ENCODE measurements at regions not wholly inside any gene's neighbourhood (a gene's known extent, or its start where the extent isn't known, plus 50 kb on each side); places are given as distances from the start of the nearest gene placed in this dataset.
"Not testable (repeated sequence)": the region's sequence is repeated elsewhere in the genome, so short reads cannot be mapped to it uniquely, and the experiment has no call there.

DNA sequence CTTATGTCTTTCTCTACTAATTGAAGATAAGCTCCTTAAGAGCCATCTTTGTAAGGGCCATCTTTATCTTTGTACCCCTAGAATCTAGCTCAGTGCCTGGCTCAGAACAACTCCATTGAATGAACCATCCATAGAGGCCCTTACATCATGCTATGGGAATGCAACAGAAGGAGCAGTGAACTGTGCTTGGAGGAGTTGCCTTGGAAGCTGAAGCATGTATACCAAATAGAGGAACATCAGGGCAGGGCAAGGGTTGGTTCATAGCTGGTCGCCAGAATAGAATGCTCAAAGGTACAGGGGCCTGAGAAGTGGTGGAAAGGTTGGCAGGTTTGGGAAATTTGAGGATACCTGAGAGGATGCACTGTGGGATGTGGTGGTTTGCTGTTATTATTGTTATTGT, 105.8 kb upstream of the NBPF19 start:
- not testable (repeated sequence) for H3K27me3 ChIP-seq (ENCODE audit: insufficient read depth, insufficient read length); H3K9me3 ChIP-seq (ENCODE audit: insufficient read depth, low read length); H3K36me3 ChIP-seq (ENCODE audit: insufficient read depth, insufficient read length, low read length); H3K4me3 ChIP-seq (ENCODE audit: insufficient read length, low read depth); H3K4me1 ChIP-seq (ENCODE audit: insufficient read depth, insufficient read length); H3K9ac ChIP-seq (ENCODE audit: insufficient read length, low read depth); DNase-seq (ENCODE audit: low read depth, low spot score)

DNA sequence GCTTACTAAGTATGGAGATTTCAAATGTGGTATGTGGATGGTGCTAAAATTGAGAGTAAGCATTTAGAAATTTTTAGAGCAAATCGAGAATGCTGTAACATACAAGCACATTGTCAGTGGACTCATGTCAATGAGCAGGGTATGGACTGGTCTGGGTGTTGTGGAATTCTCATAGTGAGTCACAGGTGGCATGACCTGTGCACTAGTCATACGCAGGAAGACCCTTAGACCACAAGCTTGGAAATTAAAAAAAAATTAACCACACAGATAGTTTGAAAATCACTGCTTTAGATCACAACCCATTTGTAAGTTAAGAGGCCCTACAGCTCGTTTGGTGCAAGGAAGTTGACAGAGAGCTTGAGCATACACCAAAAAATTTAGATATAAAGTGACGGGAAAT, 102.9 kb upstream of the NBPF19 start:
- DNase-seq (ENCODE audit: low read depth, low spot score): not testable (repeated sequence)

DNA sequence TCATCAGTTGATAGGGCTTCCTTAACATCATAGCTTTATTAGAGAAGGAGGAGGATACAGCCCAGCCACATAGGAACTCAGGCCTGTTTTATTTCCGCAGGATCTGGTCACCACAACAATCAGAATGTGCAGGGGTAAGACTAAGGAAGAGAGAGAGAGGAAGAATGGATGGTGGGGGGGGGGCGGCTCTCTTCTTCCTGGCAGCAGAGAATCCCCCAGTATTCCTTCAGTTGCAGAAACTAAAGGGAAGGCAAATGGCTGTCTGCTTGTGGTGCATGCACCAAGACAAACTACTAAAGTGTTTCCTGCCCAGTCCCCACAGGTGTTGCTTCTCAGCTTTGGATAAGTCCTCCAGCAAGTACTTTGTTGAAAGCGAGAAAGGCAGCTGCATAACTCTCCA, 96.4 kb upstream of the NBPF19 start:
- not testable (repeated sequence) for H3K36me3 ChIP-seq (ENCODE audit: insufficient read depth, insufficient read length, low read length); DNase-seq (ENCODE audit: low read depth, low spot score); H3K4me1 ChIP-seq (ENCODE audit: insufficient read depth, insufficient read length); H3K9ac ChIP-seq (ENCODE audit: insufficient read length, low read depth); H3K9me3 ChIP-seq (ENCODE audit: insufficient read depth, low read length); H3K27me3 ChIP-seq (ENCODE audit: insufficient read depth, insufficient read length); H3K4me3 ChIP-seq (ENCODE audit: insufficient read length, low read depth)

More for the DNA sequence above, 102.9 kb upstream of the NBPF19 start:
- H3K9ac ChIP-seq (ENCODE audit: insufficient read length, low read depth); H3K4me3 ChIP-seq (ENCODE audit: insufficient read length, low read depth); H3K36me3 ChIP-seq (ENCODE audit: insufficient read depth, insufficient read length, low read length); H3K27me3 ChIP-seq (ENCODE audit: insufficient read depth, insufficient read length); H3K9me3 ChIP-seq (ENCODE audit: insufficient read depth, low read length); H3K4me1 ChIP-seq (ENCODE audit: insufficient read depth, insufficient read length): not testable (repeated sequence)

DNA sequence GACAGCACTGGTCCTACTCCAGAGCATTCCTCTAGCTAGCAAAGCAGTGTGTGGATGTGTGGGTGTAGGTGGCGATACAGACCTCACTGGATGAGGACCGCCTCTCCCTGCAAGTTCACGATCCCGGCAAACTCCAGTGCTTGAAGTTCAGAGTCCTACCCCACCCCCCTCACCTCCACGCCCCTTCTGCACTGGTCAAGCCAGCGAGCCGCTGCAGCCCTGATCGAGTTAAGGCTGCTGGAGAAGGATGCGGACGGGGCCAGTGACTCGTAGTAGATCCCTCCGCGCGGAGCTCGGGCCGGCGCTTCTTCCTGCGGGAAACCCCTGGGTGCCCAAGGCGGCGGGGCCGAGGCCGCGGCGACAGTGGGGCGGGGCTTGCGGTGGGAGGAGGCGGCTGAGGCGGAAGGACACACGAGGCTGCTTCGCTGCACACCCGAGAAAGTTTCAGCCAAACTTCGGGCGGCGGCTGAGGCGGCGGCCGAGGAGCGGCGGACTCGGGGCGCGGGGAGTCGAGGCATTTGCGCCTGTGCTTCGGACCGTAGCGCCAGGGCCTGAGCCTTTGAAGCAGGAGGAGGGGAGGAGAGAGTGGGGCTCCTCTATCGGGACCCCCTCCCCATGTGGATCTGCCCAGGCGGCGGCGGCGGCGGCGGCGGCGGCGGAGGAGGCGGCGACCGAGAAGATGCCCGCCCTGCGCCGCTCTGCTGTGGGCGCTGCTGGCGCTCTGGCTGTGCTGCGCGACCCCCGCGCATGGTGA, 84.5 kb upstream of the NBPF19 start:
- not testable (repeated sequence) for H3K9ac ChIP-seq (ENCODE audit: insufficient read length, low read depth); H3K4me1 ChIP-seq (ENCODE audit: insufficient read depth, insufficient read length); H3K36me3 ChIP-seq (ENCODE audit: insufficient read depth, insufficient read length, low read length); H3K9me3 ChIP-seq (ENCODE audit: insufficient read depth, low read length); H3K27me3 ChIP-seq (ENCODE audit: insufficient read depth, insufficient read length)
- peak overlapping the region; percentile 24 for H3K4me3 ChIP-seq (ENCODE audit: insufficient read length, low read depth)
- DNase-seq (ENCODE audit: low read depth, low spot score): peak; percentile 66

DNA sequence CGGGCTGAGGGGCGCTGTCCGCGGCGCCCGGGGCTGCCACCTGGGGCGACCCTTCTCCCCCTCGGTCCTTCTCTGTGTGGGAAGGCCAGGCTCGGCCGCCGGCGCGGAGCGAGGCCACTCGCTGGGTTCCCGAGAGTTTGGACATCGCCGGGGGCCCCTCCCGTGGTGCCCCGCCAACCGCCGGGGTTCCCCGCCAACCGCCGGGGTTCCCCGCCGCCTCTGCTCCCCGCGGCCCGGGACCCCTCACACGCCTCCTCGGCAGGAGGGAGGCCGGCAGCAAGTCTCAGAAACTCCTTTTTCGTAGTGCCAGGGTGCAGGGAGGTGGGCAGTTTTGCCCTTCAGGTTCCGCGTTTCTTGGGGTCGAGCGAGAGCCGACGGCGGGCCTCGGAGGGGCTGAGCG, 83.9 kb upstream of the NBPF19 start:
- not testable (repeated sequence) for H3K36me3 ChIP-seq (ENCODE audit: insufficient read depth, insufficient read length, low read length); H3K9me3 ChIP-seq (ENCODE audit: insufficient read depth, low read length); H3K9ac ChIP-seq (ENCODE audit: insufficient read length, low read depth); H3K4me1 ChIP-seq (ENCODE audit: insufficient read depth, insufficient read length); DNase-seq (ENCODE audit: low read depth, low spot score); H3K27me3 ChIP-seq (ENCODE audit: insufficient read depth, insufficient read length)
- H3K4me3 ChIP-seq (ENCODE audit: insufficient read length, low read depth): peak overlapping the region; percentile 24

DNA sequence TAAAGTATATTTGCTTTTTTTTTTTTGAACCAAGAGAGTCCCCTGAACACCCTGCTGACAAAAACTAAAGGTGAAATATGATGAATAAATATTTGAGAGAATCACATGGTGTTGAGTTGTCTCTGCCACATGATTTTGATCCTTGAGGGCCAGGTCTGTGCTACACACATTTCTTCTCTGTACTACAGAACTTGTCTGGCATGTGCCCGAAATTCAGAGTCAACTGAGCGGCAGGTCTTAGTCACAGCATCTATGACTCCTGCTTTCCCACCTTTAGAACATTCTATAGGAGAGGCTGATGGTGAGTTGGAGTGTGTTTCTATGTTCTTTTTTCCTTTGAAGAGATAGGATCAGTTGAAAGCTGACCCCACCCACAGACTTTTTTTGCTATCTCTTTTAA, 79.0 kb upstream of the NBPF19 start:
- not testable (repeated sequence) for H3K36me3 ChIP-seq (ENCODE audit: insufficient read depth, insufficient read length, low read length); DNase-seq (ENCODE audit: low read depth, low spot score); H3K27me3 ChIP-seq (ENCODE audit: insufficient read depth, insufficient read length); H3K4me3 ChIP-seq (ENCODE audit: insufficient read length, low read depth); H3K9me3 ChIP-seq (ENCODE audit: insufficient read depth, low read length); H3K4me1 ChIP-seq (ENCODE audit: insufficient read depth, insufficient read length); H3K9ac ChIP-seq (ENCODE audit: insufficient read length, low read depth)

DNA sequence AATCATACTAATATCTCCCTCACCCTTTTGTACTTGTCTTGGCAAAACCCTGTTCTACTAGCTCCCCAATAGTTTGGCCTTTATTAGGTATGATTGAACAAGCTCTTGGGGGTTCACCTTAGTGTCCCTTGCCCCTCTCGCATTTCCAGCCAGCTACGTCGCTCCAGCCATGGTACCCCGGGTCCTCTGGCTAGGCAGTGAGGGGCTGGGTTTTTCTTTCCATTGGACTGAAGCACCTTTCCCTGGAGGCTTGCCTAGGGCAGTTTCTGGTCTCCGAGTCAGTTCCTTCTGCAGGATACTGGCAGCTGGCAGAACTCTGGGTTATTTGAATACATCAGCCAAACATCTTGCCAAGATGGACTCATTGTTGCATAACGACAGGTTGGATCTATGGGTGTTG, 76.3 kb upstream of the NBPF19 start:
- H3K4me3 ChIP-seq (ENCODE audit: insufficient read length, low read depth); H3K27me3 ChIP-seq (ENCODE audit: insufficient read depth, insufficient read length); H3K36me3 ChIP-seq (ENCODE audit: insufficient read depth, insufficient read length, low read length); DNase-seq (ENCODE audit: low read depth, low spot score); H3K9me3 ChIP-seq (ENCODE audit: insufficient read depth, low read length); H3K4me1 ChIP-seq (ENCODE audit: insufficient read depth, insufficient read length); H3K9ac ChIP-seq (ENCODE audit: insufficient read length, low read depth): not testable (repeated sequence)

DNA sequence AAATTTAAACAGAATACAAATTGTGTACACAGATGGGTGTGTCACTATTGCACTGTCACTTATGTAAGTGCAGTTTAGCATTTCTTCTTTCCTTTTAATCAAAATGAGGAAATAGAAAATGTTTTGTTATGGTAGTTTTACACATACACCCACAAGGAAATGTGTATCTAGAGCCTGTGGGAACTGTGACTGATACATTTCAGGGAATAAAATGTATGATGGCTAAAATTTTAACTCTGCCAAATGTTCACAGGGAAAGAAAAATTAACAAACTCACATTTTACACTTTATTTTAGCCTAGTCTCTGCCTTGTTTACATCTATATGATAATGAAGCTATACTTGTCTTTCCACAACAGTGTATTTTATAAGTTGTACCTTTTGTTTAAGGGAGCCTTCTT, 66.4 kb upstream of the NBPF19 start:
- not testable (repeated sequence) for H3K4me3 ChIP-seq (ENCODE audit: insufficient read length, low read depth); H3K36me3 ChIP-seq (ENCODE audit: insufficient read depth, insufficient read length, low read length); H3K9ac ChIP-seq (ENCODE audit: insufficient read length, low read depth); H3K27me3 ChIP-seq (ENCODE audit: insufficient read depth, insufficient read length); DNase-seq (ENCODE audit: low read depth, low spot score); H3K4me1 ChIP-seq (ENCODE audit: insufficient read depth, insufficient read length); H3K9me3 ChIP-seq (ENCODE audit: insufficient read depth, low read length)

DNA sequence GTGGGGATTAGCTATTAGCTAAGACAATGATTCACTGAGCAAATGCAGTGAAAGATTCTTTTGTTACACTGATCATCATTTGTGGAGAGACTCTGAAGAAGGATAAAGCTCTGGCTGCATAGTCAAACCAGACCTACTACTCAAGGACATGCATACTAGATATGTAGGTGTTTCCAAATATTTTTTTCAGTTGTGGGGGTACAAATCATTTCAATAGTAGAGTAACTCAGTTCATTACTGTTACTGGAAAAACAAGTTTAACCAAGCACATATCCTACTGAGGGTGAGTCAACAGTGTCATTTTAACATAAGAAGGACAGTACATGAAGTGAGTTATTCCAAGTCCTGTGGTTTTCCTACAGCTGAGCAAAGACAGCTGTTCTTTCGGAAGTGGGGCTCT, 59.5 kb upstream of the NBPF19 start:
- H3K9me3 ChIP-seq (ENCODE audit: insufficient read depth, low read length); H3K36me3 ChIP-seq (ENCODE audit: insufficient read depth, insufficient read length, low read length); DNase-seq (ENCODE audit: low read depth, low spot score); H3K9ac ChIP-seq (ENCODE audit: insufficient read length, low read depth); H3K4me1 ChIP-seq (ENCODE audit: insufficient read depth, insufficient read length); H3K4me3 ChIP-seq (ENCODE audit: insufficient read length, low read depth); H3K27me3 ChIP-seq (ENCODE audit: insufficient read depth, insufficient read length): not testable (repeated sequence)

DNA sequence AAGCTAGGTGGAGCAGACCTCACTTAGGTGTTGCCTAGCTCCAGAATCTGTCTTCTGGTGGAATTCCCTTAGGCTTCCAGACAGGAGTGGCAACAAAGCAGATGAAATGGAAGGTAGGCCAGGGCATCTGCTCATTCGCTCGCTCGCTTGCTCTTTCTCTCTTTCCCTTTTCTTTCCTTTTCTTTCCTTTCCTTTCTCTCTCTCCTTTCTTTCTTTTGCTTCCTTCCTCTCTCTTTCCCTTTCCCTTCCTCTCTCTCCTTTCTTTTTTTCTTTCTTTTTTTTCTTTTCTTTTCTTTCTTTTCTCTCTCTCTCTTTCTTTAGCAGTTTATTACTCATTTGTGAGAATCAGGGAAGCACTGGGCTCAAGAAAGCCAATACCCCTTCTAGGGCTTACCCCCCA, 56.1 kb upstream of the NBPF19 start:
- not testable (repeated sequence) for H3K9ac ChIP-seq (ENCODE audit: insufficient read length, low read depth); H3K4me3 ChIP-seq (ENCODE audit: insufficient read length, low read depth); H3K9me3 ChIP-seq (ENCODE audit: insufficient read depth, low read length); DNase-seq (ENCODE audit: low read depth, low spot score); H3K36me3 ChIP-seq (ENCODE audit: insufficient read depth, insufficient read length, low read length); H3K27me3 ChIP-seq (ENCODE audit: insufficient read depth, insufficient read length); H3K4me1 ChIP-seq (ENCODE audit: insufficient read depth, insufficient read length)

DNA sequence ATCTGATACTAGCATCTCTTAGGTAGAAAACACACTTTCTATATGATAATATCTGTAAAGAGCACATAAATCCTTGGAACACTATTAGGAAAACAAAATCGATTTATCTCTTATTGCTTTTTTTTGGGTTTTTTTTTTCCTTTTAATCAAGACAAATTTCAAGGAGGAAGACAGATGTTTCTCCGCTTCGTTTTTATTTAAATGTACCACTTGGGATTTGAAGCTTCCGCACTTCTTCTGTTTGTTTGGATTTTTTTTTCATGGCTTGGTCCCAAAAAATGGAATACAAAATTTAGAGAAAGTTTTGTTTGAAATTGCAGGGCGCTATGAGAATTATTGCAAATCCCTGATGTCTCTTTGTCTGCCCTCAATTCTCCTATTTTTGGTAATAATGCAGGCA, 51.7 kb upstream of the NBPF19 start:
- not testable (repeated sequence) for DNase-seq (ENCODE audit: low read depth, low spot score); H3K27me3 ChIP-seq (ENCODE audit: insufficient read depth, insufficient read length); H3K9ac ChIP-seq (ENCODE audit: insufficient read length, low read depth)

More for the DNA sequence above, 51.7 kb upstream of the NBPF19 start:
- H3K4me3 ChIP-seq (ENCODE audit: insufficient read length, low read depth); H3K9me3 ChIP-seq (ENCODE audit: insufficient read depth, low read length); H3K36me3 ChIP-seq (ENCODE audit: insufficient read depth, insufficient read length, low read length); H3K4me1 ChIP-seq (ENCODE audit: insufficient read depth, insufficient read length): not testable (repeated sequence)

Measured in NT2/D1 (cell line).